NCI-H2029 (cell line): ENCODE measurements at regions not wholly inside any gene's neighbourhood (a gene's known extent, or its start where the extent isn't known, plus 50 kb on each side); places are given as distances from the start of the nearest gene placed in this dataset.
A peak's percentile ranks its signal among the peaks of the same experiment; 100 is the strongest.

Experiments
- DNase-seq: peaks from one replicate; lab custom pipeline; 2025; lab: John Stamatoyannopoulos, UW

DNA sequence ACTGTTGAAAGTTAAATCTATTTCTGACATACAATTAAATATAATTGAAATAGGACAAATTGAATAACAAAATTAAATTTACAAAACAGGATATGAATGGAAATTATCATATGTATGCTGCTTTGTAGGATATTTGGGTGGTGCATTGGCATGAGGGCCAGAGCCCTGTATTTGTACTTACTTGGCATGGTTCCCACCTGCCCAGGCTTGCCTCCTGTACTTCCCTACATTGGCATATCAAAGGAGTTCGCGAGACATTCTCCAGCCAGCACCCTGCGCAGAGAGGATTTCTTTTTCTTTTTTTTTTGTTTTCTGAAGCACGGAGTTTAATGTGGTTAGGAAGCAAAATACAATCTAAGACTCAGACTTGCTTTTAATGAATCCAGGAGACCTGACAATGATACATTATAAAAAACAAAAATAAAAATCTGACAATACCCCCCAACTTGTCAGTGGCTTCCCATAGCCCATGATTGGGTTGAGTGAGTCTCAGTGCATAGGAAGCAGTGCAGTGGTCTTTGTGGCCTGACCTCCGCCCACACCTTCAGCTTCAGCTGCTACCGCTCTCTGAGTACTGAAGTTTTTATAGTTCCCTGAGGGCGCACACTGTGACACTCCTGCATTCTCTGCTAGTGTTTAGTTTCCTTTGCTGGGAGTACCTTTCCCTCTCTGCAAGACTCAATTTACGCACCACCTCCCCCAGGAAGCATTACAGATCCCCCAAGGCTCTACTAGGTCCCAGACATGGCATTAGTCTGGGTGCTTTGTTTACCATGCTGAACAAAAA is 440.8 kb downstream of the UTRN start:
- DNase-seq, result no peak

DNA sequence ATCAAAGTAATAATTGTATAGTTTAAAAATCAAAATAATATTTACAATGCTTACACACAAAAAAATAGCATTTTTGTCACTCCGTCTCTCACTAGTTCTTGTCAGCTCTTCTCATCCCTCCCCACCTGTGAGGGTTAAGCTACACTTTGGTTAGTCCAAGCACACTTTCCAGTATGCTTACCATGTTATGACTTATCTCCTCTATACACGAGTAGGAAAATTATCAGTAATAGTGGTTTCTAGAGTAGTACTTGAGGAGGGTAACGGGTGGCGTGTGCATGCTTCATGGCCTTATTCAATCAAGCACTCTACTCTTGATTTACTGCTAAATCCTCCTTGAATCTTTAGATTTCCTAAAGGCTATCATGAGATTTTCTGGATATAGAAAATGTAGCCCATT is 443.7 kb downstream of the UTRN start:
- no peak for DNase-seq

DNA sequence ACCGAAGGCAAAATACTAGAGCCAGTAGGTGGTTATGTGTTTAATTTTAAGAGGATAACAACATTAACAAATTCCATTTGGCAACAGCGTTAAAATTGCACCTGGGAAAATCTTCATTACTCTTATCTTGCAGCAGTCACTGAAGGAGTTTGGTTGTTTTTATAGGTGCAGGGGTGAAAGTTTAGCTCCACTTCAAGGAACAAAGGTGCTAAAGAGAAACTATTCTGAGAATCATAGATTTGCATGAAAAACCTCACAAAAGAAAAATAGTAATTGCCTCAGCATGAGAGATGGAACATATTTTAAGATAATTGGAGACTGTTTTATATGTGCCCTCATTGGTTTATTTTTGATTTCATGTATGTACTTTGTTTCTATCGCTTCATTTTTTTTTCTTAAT is 444.4 kb downstream of the UTRN start:
- DNase-seq, result no peak

DNA sequence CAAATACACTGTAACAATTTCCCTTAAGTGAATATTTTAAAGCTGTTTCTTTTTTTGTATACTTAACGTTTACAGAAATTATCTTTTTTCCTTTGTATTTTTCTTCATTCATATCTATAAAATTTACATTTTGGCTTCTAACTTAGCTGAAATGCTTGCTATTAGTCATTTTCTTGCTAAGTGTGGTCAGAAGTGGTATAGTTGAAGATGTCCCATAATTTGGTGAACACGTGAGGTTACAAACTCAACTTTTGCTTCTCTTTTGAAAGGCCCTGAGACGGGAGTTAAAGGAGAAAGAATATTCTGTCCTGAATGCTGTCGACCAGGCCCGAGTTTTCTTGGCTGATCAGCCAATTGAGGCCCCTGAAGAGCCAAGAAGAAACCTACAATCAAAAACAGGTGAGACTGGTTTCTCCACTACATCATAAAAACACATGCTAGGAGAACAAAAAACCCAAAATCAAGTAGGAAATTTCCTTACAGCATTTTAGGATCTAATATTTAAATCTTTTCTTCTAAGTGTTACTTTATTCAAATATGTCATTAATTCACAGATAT is 445.0 kb downstream of the UTRN start:
- DNase-seq, result no peak

DNA sequence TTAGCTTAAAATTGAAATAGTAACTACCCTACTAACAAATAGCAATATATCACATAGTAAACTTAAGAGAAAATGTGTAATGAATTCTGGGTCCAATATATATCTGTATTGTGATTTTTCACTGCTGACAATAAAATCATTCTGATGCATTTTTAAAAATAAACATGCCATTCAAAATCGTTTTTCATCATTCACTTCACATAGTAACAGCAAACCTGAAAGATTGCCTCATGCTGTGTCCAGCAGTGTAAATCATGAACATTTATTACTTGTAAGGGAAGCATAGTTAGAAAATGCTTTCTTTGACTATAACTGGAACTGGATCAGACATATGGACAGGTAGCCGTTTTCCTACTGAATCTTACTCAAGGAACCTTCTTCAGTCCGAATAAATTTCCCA is 446.1 kb downstream of the UTRN start:
- no peak for DNase-seq

DNA sequence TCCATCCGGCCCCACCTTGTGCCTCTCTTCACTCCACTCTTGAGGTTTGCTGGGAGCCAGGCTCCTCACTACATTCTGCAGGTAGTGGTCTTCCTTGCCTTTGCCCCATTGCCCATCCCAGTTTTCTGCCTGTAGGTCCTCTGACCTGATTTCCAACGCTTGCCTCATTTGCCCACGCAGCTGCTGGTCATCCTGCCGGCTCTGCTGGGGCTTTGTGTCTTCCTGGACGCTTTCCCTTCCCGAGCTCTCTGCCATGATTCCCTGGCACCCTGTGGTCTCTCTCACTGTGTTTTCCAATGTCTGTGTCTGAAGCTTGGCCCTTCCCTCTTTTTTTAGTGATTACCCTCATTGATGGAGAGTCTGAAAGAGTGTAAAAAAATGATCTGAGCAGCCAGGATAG is 451.6 kb downstream of the UTRN start:
- no peak for DNase-seq

DNA sequence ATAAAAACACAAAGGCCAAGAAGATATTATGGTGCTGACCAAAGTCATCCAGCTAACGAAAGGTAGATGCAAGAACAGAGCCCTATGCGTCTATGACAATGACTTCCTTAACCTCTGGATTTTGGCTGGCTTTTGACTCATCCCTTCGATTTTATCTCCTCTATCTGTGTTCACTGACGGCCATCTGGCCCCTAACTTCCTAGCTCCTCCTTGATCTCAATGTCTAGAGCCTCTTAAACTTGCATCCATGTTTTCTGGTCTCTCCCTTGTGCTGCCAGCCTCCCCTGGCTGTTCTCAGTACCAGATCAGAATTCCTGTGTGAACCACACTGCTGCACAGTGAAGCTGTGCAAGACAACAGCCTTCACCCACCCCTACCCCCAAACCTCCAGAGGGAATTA is 452.9 kb downstream of the UTRN start:
- no peak for DNase-seq

DNA sequence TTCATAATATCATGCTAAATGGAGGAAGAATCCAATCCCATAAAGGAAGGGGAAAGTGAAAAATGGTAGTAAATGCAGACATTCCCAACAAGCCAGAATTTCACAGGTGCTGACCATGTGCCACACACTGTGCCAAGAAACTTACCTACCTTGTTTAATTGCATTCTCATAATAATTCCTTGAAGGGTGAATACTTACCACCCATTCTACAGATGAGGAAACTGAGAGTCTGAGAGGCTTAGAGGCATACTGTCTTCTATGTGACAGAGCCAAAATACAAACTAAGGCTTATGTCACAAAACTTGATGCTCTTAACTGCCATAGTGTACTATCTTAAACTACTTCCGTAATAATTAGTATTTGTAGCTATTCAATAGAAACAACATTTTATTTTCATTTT is 454.7 kb downstream of the UTRN start:
- DNase-seq, result no peak

DNA sequence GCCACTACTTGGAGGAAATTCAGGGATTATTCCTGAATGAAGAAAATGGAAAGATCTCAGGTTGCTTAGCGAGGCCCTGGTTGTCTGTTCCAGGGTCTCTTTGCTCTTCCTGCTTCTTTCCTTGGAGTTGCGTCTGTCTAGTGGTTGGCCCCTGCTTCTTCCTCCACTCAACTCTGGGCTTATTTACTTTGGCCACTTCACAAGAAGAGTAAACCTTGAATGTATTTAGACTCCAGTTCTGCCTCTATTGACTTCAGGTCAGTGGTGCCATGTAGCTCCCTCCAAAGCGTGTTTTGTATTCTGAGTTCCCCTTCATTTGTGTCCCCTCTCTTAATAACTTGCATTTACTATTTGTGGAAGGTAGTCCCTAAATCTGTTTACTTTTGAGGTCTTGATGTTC is 456.5 kb downstream of the UTRN start:
- DNase-seq, result no peak

DNA sequence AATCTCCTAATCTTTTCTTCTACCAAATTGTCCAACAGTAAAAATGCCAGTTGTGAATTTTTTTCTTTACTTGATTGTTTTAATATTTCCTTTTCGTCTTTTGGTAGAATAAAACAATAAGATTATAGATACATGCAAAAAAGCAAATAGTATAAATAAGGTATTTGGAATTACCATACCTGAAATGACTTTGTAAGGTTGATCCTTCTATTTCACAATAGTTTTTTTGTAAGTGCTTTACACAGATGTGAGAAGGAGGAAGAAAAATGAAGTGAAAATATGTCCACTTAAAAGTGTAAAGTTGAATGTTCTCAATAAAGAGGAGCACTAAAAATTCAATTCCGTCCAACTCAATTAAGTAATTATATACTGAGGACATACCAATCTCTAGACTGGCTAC is 457.6 kb downstream of the UTRN start:
- no peak for DNase-seq

DNA sequence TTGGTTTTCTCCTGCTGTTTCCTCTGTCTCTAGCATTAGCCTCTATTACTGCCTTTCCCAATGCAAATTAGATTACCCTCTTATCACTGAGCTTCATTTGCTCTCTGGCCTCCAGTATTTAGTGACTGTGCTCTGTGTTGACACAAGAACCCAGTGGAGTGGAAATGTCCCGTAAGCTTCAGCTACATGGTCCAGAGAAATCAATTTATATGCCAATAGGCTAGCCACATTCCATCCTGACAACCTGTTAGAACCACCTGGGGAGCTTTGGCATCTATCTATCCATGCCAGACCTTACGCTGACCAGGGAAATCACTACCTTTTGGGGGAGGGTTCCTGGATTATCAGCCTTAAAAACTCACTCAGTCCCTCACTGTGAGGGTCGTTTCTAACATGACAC is 459.6 kb downstream of the UTRN start:
- no peak for DNase-seq

DNA sequence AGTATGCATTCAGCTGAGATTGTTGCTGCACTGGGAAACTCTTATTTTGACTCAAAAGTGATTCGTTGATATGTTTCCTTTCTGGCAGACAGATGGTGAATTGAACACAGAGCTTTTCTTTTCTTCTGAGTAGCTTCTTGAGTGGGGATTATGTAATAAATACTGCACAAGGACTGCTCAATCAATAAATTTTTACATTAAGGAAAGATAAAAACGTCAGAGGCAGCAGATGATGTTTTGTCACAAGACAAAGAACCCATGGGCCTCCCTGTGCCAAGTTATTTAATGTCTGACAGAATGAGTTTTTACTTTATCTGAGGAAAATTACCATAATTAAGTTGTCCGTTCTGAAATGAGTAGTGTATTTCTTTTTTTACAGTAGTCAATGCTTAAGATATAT is 460.3 kb downstream of the UTRN start:
- DNase-seq, result no peak

DNA sequence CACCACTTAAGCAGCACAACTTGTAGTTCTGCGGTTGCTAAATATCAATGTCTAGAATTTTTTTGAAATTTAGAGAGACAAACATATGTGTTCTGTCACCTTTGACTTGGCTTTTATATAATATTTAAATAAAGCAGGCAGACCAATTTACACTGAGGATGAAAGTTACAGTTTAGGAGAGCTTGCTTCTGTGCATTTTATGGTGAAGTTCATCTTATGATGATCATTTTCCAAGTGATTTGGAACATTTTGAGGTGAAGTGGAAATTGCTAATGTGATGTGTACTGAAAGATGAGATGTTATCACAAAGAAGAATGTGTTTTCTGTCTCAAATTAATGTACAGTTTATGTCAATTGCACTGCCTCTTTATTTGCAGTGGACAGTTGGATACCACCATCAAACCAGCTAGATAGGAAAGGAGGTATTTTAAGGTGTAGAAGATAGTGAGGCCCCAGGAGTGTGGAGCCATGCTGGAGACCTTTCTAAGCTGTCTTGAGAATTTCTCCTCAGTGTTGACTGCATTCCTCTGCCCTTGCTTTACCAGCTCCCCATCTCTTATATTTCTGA is 461.9 kb downstream of the UTRN start:
- no peak for DNase-seq

DNA sequence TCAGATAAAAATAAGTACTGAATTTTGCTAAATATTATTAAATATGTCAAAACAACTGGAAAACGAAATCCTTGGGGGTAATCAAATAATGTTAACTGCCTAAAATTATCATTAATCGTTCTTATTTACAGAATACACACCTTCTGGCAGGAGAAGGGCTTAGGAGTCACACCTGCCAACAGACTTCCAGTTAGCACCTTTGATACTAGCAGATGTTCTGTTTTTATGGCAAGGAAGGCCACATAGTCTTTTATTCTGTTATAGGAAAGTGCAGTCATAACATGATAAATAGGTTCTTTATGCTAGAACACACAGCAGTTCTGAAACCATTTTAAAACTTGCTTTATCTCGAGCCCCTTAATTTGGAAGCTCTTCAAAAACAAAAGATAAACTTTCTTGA is 464.1 kb downstream of the UTRN start:
- peak; percentile 9 for DNase-seq

DNA sequence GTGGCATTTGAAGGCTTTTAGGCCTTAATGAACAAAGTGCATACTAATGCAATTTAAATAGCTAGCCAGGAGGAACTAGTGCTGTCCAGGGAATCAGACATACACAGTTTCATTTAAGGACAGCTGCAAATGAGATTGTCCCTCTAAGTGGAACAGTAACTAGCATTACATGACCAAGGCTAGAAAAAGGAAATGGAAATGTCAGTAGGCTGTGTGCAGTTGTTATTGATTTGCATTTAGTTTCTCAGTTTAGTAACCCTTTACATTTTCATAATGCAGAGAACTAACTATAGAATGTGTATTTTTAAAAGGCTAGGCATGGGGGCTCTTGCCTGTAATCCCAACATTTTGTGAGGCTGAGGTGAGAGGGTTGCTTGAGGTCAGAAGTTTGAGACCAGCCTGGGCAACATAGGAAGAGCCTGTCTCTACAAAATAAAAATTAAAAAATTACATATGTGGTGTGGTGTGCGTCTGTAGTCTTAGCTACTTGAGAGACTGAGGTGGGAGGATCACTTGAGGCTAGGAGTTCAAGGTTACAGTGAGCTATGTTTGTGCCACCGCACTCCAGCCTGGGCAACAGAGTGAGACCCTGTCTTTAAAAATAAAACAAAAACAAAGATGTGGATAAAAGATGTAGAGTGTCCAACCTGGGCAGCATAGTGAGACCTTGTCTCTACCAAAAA is 468.0 kb downstream of the UTRN start:
- no peak for DNase-seq

DNA sequence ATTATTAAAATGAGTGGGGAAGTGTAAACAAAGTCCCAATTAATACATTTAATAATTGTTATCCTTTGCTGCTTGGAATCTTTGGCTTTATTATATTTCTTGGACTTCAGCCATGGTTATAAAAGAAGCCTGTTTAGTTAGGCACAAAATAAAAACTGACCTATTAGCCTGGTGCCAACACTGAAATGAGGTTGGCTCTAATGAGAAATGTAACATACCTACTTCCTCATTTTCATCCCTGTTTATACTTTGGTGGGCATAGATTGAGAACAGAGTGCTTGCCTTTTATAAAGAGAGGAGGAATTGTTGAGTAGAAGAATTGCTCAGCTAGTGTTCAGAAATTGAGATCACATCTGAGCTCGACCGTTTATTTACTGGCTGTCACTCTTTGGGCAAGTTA is 471.3 kb downstream of the UTRN start:
- DNase-seq, result no peak

DNA sequence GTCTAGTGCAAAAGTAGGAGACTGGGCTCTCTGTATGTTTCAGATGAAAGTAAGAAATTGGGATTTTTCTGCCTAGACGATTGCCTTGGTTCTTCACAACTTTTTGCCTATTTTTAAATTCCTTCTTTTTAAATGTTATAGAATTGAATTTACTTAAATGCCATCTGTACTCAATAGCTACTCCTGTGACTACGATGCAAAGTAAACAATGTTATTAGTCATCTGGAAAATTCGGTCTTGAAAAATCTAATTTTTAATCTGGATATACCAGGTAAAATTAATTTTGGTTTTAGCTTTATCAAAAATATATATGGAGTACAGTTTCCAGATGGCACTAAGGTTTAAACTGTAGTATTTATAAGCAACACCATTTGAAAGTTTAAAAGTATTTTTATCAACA is 472.2 kb downstream of the UTRN start:
- no peak for DNase-seq

DNA sequence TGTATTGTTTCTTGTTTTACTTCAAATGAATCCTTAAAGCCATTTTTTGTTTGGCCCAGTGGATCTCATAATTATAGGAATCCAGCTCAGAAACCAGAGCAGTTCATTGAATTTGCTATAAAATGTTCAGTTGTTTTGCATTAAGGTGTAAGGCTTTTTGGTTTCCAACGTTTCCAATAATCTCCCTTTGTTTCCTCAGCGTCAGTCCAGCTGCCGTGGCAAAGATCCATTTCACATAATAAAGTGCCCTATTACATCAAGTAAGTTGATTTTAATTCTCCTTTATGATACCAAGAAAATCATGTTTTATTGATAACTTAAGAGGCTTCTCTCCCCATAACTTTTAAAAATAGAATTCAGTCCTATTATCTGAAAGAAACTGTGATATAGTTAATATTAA is 472.6 kb downstream of the UTRN start:
- DNase-seq, result no peak

DNA sequence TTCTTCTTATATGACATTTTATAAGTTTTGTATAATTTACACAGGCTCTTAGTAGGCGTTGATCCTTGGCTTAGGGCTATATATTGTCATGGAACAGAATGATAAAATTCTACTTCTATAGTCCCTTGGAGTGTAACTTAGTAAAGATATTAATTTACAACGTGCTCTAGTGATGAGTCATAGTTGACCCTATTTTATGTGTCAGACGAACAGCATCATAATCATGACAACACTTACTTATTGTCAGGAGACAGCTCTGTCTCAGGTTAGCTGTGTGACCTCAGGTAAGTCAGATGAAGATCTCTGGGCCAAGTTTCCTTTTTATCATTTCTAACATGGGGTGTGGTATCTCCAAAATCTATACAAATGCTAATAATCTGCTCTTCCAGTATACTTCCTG is 473.5 kb downstream of the UTRN start:
- no peak for DNase-seq

DNA sequence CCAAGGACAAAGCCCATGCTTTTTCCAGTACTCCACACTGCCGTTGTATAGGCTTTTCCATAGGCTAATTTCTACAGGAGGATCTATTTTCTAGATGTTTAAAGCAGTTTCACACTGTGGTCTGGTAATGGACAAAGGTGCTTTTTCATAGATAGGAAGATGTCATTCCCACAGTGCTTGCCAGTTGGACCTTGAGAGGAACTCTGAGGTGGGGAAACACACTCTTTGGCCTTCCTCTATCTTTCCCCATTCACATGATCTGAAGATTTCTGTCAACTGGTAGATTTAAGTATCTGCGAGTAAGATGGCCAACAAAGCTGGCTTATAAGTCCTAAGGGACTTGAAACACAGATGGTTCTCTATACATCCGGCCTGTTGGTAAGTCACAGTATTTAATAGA is 477.3 kb downstream of the UTRN start:
- no peak for DNase-seq

DNA sequence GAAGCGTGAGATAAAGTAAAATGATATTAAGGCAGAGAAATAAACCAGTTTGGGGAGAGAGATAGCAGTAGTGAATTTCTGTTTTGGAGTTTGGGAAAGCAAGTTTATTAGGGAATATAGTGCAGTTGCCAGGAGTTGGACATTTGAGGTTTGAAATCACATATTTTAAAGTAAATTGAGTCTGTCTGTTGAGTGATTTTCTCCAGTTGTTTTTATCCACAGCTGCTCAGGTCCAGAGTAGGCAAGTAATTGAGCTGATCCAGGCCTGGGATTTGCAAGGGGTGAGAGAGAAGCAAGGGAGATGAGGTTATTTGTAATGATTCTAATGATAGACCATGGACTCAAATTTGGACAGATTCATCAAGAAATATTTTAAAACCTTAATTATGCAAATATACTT is 481.9 kb downstream of the UTRN start:
- DNase-seq, result no peak

DNA sequence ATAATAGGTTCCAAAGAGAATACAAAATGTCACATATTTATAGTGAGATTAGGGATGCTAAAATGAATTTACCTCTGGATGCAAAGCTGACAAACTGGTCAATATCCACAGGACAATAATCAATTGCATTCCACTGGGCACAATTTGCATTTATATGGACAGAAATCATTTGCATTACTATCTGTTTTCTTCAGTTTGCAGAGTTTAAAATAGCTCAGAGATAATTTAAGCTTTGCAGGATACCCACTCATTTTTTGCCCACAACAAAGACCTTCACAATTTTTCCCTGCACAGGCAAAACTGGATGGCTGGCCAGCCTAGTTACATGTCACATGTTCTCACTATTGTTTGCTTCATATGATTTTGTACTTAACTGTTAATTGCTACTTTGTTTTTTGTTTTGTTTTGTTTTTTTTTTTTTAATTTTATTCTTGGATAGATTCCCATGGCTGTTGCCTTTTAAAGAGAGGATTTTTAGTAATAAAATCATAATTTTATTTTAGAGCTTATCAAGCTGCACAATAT is 483.5 kb downstream of the UTRN start:
- no peak for DNase-seq

DNA sequence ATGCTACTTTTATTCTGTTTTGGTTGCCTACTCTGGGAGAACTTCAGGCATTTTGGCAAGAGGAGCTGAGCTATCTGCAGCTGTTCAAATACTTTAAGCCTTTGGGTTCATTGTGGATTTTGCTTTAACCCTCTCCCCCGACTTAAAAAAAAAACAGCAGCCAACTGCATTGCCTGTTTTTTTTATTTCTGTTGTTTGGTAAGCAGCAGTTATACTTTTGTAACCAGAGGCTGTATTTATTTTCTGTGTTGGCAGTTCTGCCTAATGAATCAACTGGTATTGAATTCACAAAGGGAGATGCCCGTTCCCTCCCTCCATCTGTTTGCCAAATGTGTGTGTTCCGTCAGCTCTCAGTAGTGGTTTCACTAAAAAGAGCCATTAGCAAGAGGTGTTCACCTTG is 484.0 kb downstream of the UTRN start:
- peak; percentile 74 for DNase-seq
